ENCODE measurements at regions not wholly inside any gene's neighbourhood (a gene's known extent, or its start where the extent isn't known, plus 50 kb on each side); places are given as distances from the start of the nearest gene placed in this dataset.
A peak's percentile ranks its signal among the peaks of the same experiment; 100 is the strongest.

- no peaks in the 10 kb centered on the region for H3K9me3 ChIP-seq (ENCODE audit: control insufficient read depth, low read depth, low read length)
- TF ChIP-seq CTCF (optimal IDR thresholded peaks at IDR 0.05 in 1 of 3, IDR thresholded peaks at IDR 0.05 in 1 of 3, conservative IDR thresholded peaks at IDR 0.05 in 1 of 3; ENCODE audit: extremely low read depth in 1 of 3, insufficient read depth in 2 of 3, low read length in 3 of 3) (no peak), EZH2 (IDR thresholded peaks at IDR 0.05; ENCODE audit: low read length) (no peak)
- H3K9ac ChIP-seq (ENCODE audit: control insufficient read depth, extremely low read depth, insufficient read depth, low read length) = peak overlapping the region; percentile 74
- peaks cover 64% of the 10 kb centered on the region for H3K4me1 ChIP-seq (ENCODE audit: control insufficient read depth, extremely low read depth, insufficient read depth, low read length)
- peaks cover 3% of the 10 kb centered on the region for H3K9me1 ChIP-seq (ENCODE audit: control insufficient read depth, extremely low read depth, insufficient read depth, low read length)
- H2AFZ ChIP-seq (ENCODE audit: control insufficient read depth, low read length) = no peak overlapping the region
- no peaks in the 10 kb centered on the region for H3K27me3 ChIP-seq (ENCODE audit: control insufficient read depth, extremely low read depth, insufficient read depth, low read length)
- peak overlapping the region in 1 of 3 experiments; percentile 4 for H3K4me3 ChIP-seq (ENCODE audit: control insufficient read depth in 2 of 3, extremely low read depth in 1 of 3, insufficient read depth in 2 of 3, low read depth in 1 of 3, low read length in 3 of 3)
- no peak for DNase-seq (ENCODE audit: low read depth, low spot score)
- no peak for FAIRE-seq
- no peaks in the 10 kb centered on the region for H3K36me3 ChIP-seq (ENCODE audit: control insufficient read depth in 2 of 2, extremely low read depth in 1 of 2, insufficient read depth in 2 of 2, low read length in 2 of 2)
- dilution Hi-C loops (cut with MboI; ENCODE audit: extremely low pct_ligation_motif_present, low sequenced_read_pairs) = no loop called here
- no peaks in the 10 kb centered on the region for H4K20me1 ChIP-seq (ENCODE audit: control insufficient read depth, extremely low read depth, insufficient read depth, low read length)
- H3K4me2 ChIP-seq (ENCODE audit: control insufficient read depth, extremely low read depth, insufficient read depth, low read depth, low read length) = peak overlapping the region; percentile 94
- no peaks in the 10 kb centered on the region for H3K79me2 ChIP-seq (ENCODE audit: control insufficient read depth, insufficient read depth, low read length)
- peak overlapping the region; percentile 100 for H3K27ac ChIP-seq (ENCODE audit: control insufficient read depth, insufficient read depth, low read length)
Observed at GRCh38 chr1:234724516-234725176, 114.7 kb upstream of the IRF2BP2 start.

- Histone ChIP-seq H2AFZ (ENCODE audit: control insufficient read depth, low read length) (peak overlapping the region; percentile 50), H3K36me3 (ENCODE audit: control insufficient read depth in 2 of 2, extremely low read depth in 1 of 2, insufficient read depth in 2 of 2, low read length in 2 of 2) (no peaks in the 10 kb centered on the region), H4K20me1 (ENCODE audit: control insufficient read depth, extremely low read depth, insufficient read depth, low read length) (no peaks in the 10 kb centered on the region), H3K9me3 (ENCODE audit: control insufficient read depth, low read depth, low read length) (no peaks in the 10 kb centered on the region), H3K4me2 (ENCODE audit: control insufficient read depth, extremely low read depth, insufficient read depth, low read depth, low read length) (peak overlapping the region; percentile 94), H3K9me1 (ENCODE audit: control insufficient read depth, extremely low read depth, insufficient read depth, low read length) (peaks cover 3% of the 10 kb centered on the region), H3K27ac (ENCODE audit: control insufficient read depth, insufficient read depth, low read length) (peak overlapping the region; percentile 100), H3K9ac (ENCODE audit: control insufficient read depth, extremely low read depth, insufficient read depth, low read length) (peak overlapping the region; percentile 91), H3K79me2 (ENCODE audit: control insufficient read depth, insufficient read depth, low read length) (no peaks in the 10 kb centered on the region), H3K27me3 (ENCODE audit: control insufficient read depth, extremely low read depth, insufficient read depth, low read length) (no peaks in the 10 kb centered on the region), H3K4me1 (ENCODE audit: control insufficient read depth, extremely low read depth, insufficient read depth, low read length) (peaks cover 64% of the 10 kb centered on the region), H3K4me3 (ENCODE audit: control insufficient read depth in 2 of 3, extremely low read depth in 1 of 3, insufficient read depth in 2 of 3, low read depth in 1 of 3, low read length in 3 of 3) (peak overlapping the region; percentile 15 to 60 (median 26))
- no peak for TF ChIP-seq EZH2 (IDR thresholded peaks at IDR 0.05; ENCODE audit: low read length)
- no peak for TF ChIP-seq CTCF (optimal IDR thresholded peaks at IDR 0.05 in 1 of 3, IDR thresholded peaks at IDR 0.05 in 1 of 3, conservative IDR thresholded peaks at IDR 0.05 in 1 of 3; ENCODE audit: extremely low read depth in 1 of 3, insufficient read depth in 2 of 3, low read length in 3 of 3)
- FAIRE-seq = no peak
- dilution Hi-C loops (cut with MboI; ENCODE audit: extremely low pct_ligation_motif_present, low sequenced_read_pairs) = no loop called here
- peak; percentile 89 for DNase-seq (ENCODE audit: low read depth, low spot score)
Observed at GRCh38 chr1:234722904-234723720, 113.1 kb upstream of the IRF2BP2 start.
